ENCODE measurements at regions not wholly inside any gene's neighbourhood (a gene's known extent, or its start where the extent isn't known, plus 50 kb on each side); places are given as distances from the start of the nearest gene placed in this dataset.

- Histone ChIP-seq H3K4me3 (no peak overlapping the region), H3K9me3 (no peaks in the 10 kb centered on the region)
Observed at GRCh38 chr13:109884462-109884861, 98.1 kb upstream of the IRS2 start.

GRCh38 chr13:109883181-109884180 lies 97.1 kb upstream of the IRS2 start:
- Histone ChIP-seq H3K4me1 (no peaks in the 10 kb centered on the region), H3K27me3 (no peaks in the 10 kb centered on the region), H3K4me3 (no peak overlapping the region), H3K36me3 (no peaks in the 10 kb centered on the region), H3K27ac (no peak overlapping the region), H3K9me3 (no peaks in the 10 kb centered on the region)
- DNase-seq (ENCODE audit: low spot score in 2 of 2): no peak
- no peak for TF ChIP-seq CTCF (IDR thresholded peaks at IDR 0.05)
- intact Hi-C loops (cut with DNase I): no loop called here

More at GRCh38 chr13:109884462-109884861, 98.1 kb upstream of the IRS2 start:
- Histone ChIP-seq H3K27ac (no peak overlapping the region), H3K4me1 (no peaks in the 10 kb centered on the region), H3K27me3 (no peaks in the 10 kb centered on the region), H3K36me3 (no peaks in the 10 kb centered on the region)
- DNase-seq (ENCODE audit: low spot score in 2 of 2): no peak
- intact Hi-C loops (cut with DNase I): no loop called here
- TF ChIP-seq CTCF (IDR thresholded peaks at IDR 0.05): no peak

- Histone ChIP-seq H3K27me3 (no peaks in the 10 kb centered on the region), H3K9me3 (no peaks in the 10 kb centered on the region), H3K36me3 (no peaks in the 10 kb centered on the region), H3K27ac (no peak overlapping the region), H3K4me1 (no peaks in the 10 kb centered on the region), H3K4me3 (no peak overlapping the region)
- no peak for DNase-seq (ENCODE audit: low spot score in 2 of 2)
- intact Hi-C loops (cut with DNase I): no loop called here
- TF ChIP-seq CTCF (IDR thresholded peaks at IDR 0.05): no peak
Observed at GRCh38 chr13:109881961-109882558, 95.7 kb upstream of the IRS2 start.

- no peak for TF ChIP-seq CTCF (IDR thresholded peaks at IDR 0.05)
- DNase-seq (ENCODE audit: low spot score in 2 of 2): no peak
- H3K4me1 ChIP-seq: peaks cover 0 to 3% of the 10 kb centered on the region in 2 donors
- no peaks in the 10 kb centered on the region for H3K36me3 ChIP-seq
- H3K27me3 ChIP-seq: no peaks in the 10 kb centered on the region
- H3K4me3 ChIP-seq: no peak overlapping the region
- intact Hi-C loops (cut with DNase I): no loop called here
- no peaks in the 10 kb centered on the region for H3K9me3 ChIP-seq
- H3K27ac ChIP-seq: no peak overlapping the region
Observed at GRCh38 chr13:109881347-109881725, 95.0 kb upstream of the IRS2 start.

- TF ChIP-seq CTCF (IDR thresholded peaks at IDR 0.05): no peak
- Histone ChIP-seq H3K27ac (no peak overlapping the region), H3K4me3 (no peak overlapping the region), H3K9me3 (no peaks in the 10 kb centered on the region), H3K27me3 (no peaks in the 10 kb centered on the region), H3K36me3 (no peaks in the 10 kb centered on the region), H3K4me1 (peaks cover 5 to 10% of the 10 kb centered on the region in 2 donors)
- DNase-seq (ENCODE audit: low spot score in 2 of 2): no peak
- intact Hi-C loops (cut with DNase I): no loop called here
Observed at GRCh38 chr13:109880371-109881346, 94.3 kb upstream of the IRS2 start.

All from ascending aorta (tissue), 2 donors.